Stimulated activated naive CD8-positive, alpha-beta T cell treated with anti-CD3 and anti-CD28 coated beads, Interleukin-15, Interleukin-2, amounts not matched to agents 100 U/mL and 50 U/mL, for 24 hours (primary cell): ENCODE measurements at regions not wholly inside any gene's neighbourhood (a gene's known extent, or its start where the extent isn't known, plus 50 kb on each side); places are given as distances from the start of the nearest gene placed in this dataset.
"Not testable (repeated sequence)": the region's sequence is repeated elsewhere in the genome, so short reads cannot be mapped to it uniquely, and the experiment has no call there.

Experiments used
- ATAC-seq: fragments of 150-1000 bp; cut with Tn5 transposase; one replicate; pipeline ENCODE4 v1.10.0; 2021
- DNase-seq: peaks from one replicate; pipeline ENCODE4 v3.0.0; 2021

- no peak for ATAC-seq
Measured at GRCh38 chr12:4191642-4192041, 81.9 kb upstream of the CCND2 start.

GRCh38 chr12:4191149-4191548 lies 82.4 kb upstream of the CCND2 start:
- ATAC-seq = no peak

More at GRCh38 chr12:4191642-4192041, 81.9 kb upstream of the CCND2 start:
- DNase-seq = no peak

GRCh38 chr12:4190366-4191063 lies 83.0 kb upstream of the CCND2 start:
- no peak for ATAC-seq
- no peak for DNase-seq

More at GRCh38 chr12:4191149-4191548, 82.4 kb upstream of the CCND2 start:
- DNase-seq = no peak

GRCh38 chr12:4189721-4190120 lies 83.8 kb upstream of the CCND2 start:
- DNase-seq (no peak), ATAC-seq (no peak)

- no peak for ATAC-seq
- no peak for DNase-seq
Measured at GRCh38 chr12:4187916-4188315, 85.6 kb upstream of the CCND2 start.

GRCh38 chr12:4187315-4187714 lies 86.2 kb upstream of the CCND2 start:
- not testable (repeated sequence) for DNase-seq, ATAC-seq

GRCh38 chr12:4178424-4179170 lies 95.0 kb upstream of the CCND2 start:
- DNase-seq = no peak
- ATAC-seq = peak; percentile 92

GRCh38 chr12:4177262-4177661 lies 96.3 kb upstream of the CCND2 start:
- no peak for DNase-seq
- ATAC-seq = no peak

- ATAC-seq = no peak
- no peak for DNase-seq
Measured at GRCh38 chr12:4176168-4176567, 97.4 kb upstream of the CCND2 start.

- DNase-seq (no peak), ATAC-seq (no peak)
Measured at GRCh38 chr12:4174417-4174816, 99.1 kb upstream of the CCND2 start.

- DNase-seq (no peak), ATAC-seq (no peak)
Measured at GRCh38 chr12:4172999-4173398, 100.6 kb upstream of the CCND2 start.

GRCh38 chr12:4171742-4172141 lies 101.8 kb upstream of the CCND2 start:
- ATAC-seq (no peak), DNase-seq (no peak)

GRCh38 chr12:4169959-4170358 lies 103.6 kb upstream of the CCND2 start:
- DNase-seq (no peak), ATAC-seq (peak; percentile 80)

GRCh38 chr12:4169531-4169930 lies 104.0 kb upstream of the CCND2 start:
- ATAC-seq (no peak), DNase-seq (no peak)

- no peak for DNase-seq
Measured at GRCh38 chr12:4168036-4168435, 105.5 kb upstream of the CCND2 start.

GRCh38 chr12:4164559-4165558 lies 108.7 kb upstream of the CCND2 start:
- ATAC-seq = peak; percentile 88
- peak; percentile 73 for DNase-seq

More at GRCh38 chr12:4168036-4168435, 105.5 kb upstream of the CCND2 start:
- ATAC-seq = no peak

- DNase-seq (no peak), ATAC-seq (no peak)
Measured at GRCh38 chr12:4164188-4164558, 109.4 kb upstream of the CCND2 start.

GRCh38 chr12:4161718-4162117 lies 111.8 kb upstream of the CCND2 start:
- DNase-seq = no peak
- ATAC-seq = no peak

GRCh38 chr12:4160314-4161040 lies 113.1 kb upstream of the CCND2 start:
- peak; percentile 60 for ATAC-seq
- DNase-seq = no peak

GRCh38 chr12:4159851-4160250 lies 113.7 kb upstream of the CCND2 start:
- DNase-seq = no peak

GRCh38 chr12:4158306-4158705 lies 115.3 kb upstream of the CCND2 start:
- ATAC-seq (no peak), DNase-seq (no peak)

More at GRCh38 chr12:4159851-4160250, 113.7 kb upstream of the CCND2 start:
- ATAC-seq = no peak

- ATAC-seq (no peak), DNase-seq (no peak)
Measured at GRCh38 chr12:4157122-4157521, 116.4 kb upstream of the CCND2 start.
